ENCODE measurements at regions not wholly inside any gene's neighbourhood (a gene's known extent, or its start where the extent isn't known, plus 50 kb on each side); places are given as distances from the start of the nearest gene placed in this dataset.

- H3K27ac ChIP-seq (ENCODE audit: extremely low read depth, low read depth, low read length) = no peak overlapping the region
- CTCF ChIA-PET (ENCODE audit: low intra/inter-chr PET ratio) = no interaction called here
Observed at GRCh38 chr13:90485436-90485835, 862.1 kb upstream of the MIR17HG start.

More at GRCh38 chr13:90485436-90485835, 862.1 kb upstream of the MIR17HG start:
- ATAC-seq = no peak
- intact Hi-C loops (cut with micrococcal nuclease) (no loop called here), in situ Hi-C loops (cut with MboI) (no loop called here)
- Histone ChIP-seq H3K79me2 (ENCODE audit: control insufficient read depth, insufficient read depth, low read length) (no peaks in the 10 kb centered on the region), H4K20me1 (replicated peaks; ENCODE audit: control insufficient read depth, insufficient read depth, low read length) (no peaks in the 10 kb centered on the region), H2AFZ (ENCODE audit: low read depth, low read length) (no peak overlapping the region), H3K36me3 (ENCODE audit: control insufficient read depth, insufficient read depth, low read length) (no peaks in the 10 kb centered on the region), H3K4me3 (no peak overlapping the region), H3K9ac (ENCODE audit: insufficient read depth in 1 of 2, low read depth in 2 of 2, low read length in 2 of 2) (no peak overlapping the region), H3K9me1 (ENCODE audit: control insufficient read depth, insufficient read depth, low read length) (no peaks in the 10 kb centered on the region), H3K27me3 (ENCODE audit: control insufficient read depth in 2 of 2, insufficient read depth in 2 of 2, low read length in 2 of 2) (no peaks in the 10 kb centered on the region; a peak in 1 of 5 replicates), H3K9me3 (replicated peaks; ENCODE audit: control insufficient read depth, insufficient read depth, low read depth, low read length) (0 out of 2 replicates have a peak, but pooled peaks cover 4% of the 10 kb centered on the region), H3K4me1 (replicated peaks in 1 of 2; ENCODE audit: control insufficient read depth in 2 of 2, insufficient read depth in 2 of 2, low read length in 2 of 2) (no peaks in the 10 kb centered on the region), H3K4me2 (ENCODE audit: insufficient read depth, low read length) (no peak overlapping the region)
- POLR2A ChIA-PET = no interaction called here
- no peak for DNase-seq (ENCODE audit: extremely low read depth in 1 of 4, low spot score in 3 of 4)
- no TSS peak for BruUV-seq (replicated peaks)
- FAIRE-seq = no peak
- TF ChIP-seq MAX (CRISPR knock-in tag; IDR thresholded peaks at IDR 0.05) (no peak), HLTF (IDR thresholded peaks at IDR 0.05) (no peak), TARDBP (IDR thresholded peaks at IDR 0.05) (no peak), ZNF76 (CRISPR knock-in tag; IDR thresholded peaks at IDR 0.05; ENCODE audit: borderline replicate concordance) (no peak), ILK (tag; IDR thresholded peaks at IDR 0.05; ENCODE audit: borderline replicate concordance, low read depth) (0 out of 2 replicates have a peak, but pooled peaks have one; percentile 37), CBFB (CRISPR knock-in tag; IDR thresholded peaks at IDR 0.05) (no peak), NELFE (IDR thresholded peaks at IDR 0.05; ENCODE audit: insufficient read depth, insufficient read length) (peak; percentile 18), ATF6 (CRISPR knock-in tag; IDR thresholded peaks at IDR 0.05) (no peak), ZEB2 (IDR thresholded peaks at IDR 0.05) (no peak)

Data from K562 (cell line).